WTC11 (cell line): ENCODE measurements at regions not wholly inside any gene's neighbourhood (a gene's known extent, or its start where the extent isn't known, plus 50 kb on each side); places are given as distances from the start of the nearest gene placed in this dataset.

Experiments used
- ATAC-seq: fragments of 200-7000 bp; cut with Tn5 transposase; 2 replicates; pipeline ENCODE4 v1.10.0; 2021; ENCODE audit warnings: mild to moderate bottlenecking, moderate library complexity
- CTCF ChIA-PET: fragments of 300-600 bp; sonication (Branson Sonifier 250); formaldehyde crosslinking; loops from one replicate; lab custom pipeline; 2021; ENCODE audit warnings: antibody characterized with exemption; lab: Charles Lee
- POLR2A ChIA-PET: fragments of 350-600 bp; sonication (Branson Sonifier 250); formaldehyde crosslinking; loops from one replicate; lab custom pipeline; 2021; ENCODE audit warnings: antibody characterized with exemption; lab: Charles Lee
- DNase-seq: peaks from one replicate; pipeline ENCODE4 v3.0.0; 2021; ENCODE audit warnings: low spot score
- H3K27ac Mint-ChIP-seq: 2 replicates; pipeline ENCODE4 v1.8.0; 2021; ENCODE audit warnings: mixed read lengths
- H3K27me3 Mint-ChIP-seq: 2 replicates; pipeline ENCODE4 v1.8.0; 2021; ENCODE audit warnings: low read depth, mild to moderate bottlenecking, moderate library complexity, mixed read lengths
- H3K36me3 Mint-ChIP-seq: 2 replicates; pipeline ENCODE4 v1.8.0; 2021; ENCODE audit warnings: mixed read lengths
- H3K4me1 Mint-ChIP-seq: 2 replicates; pipeline ENCODE4 v1.8.0; 2022; ENCODE audit warnings: mixed read lengths
- H3K4me3 Mint-ChIP-seq: 2 replicates; pipeline ENCODE4 v1.8.0; 2021; ENCODE audit warnings: mild to moderate bottlenecking, moderate library complexity, mixed read lengths
- H3K9me3 Mint-ChIP-seq: 2 replicates; pipeline ENCODE4 v1.8.0; 2021; ENCODE audit warnings: mixed read lengths
- AR ChIP-seq: fragments of 250-450 bp; sonication (Bioruptor Pico); IDR thresholded peaks from 2 replicates; pipeline ENCODE4 v1.9.0; 2021; ENCODE audit warnings: mild to moderate bottlenecking
- CREB1 ChIP-seq: sonication (generic); formaldehyde crosslinking; IDR thresholded peaks from 2 replicates; pipeline ENCODE4 v1.8.0; 2023; ENCODE audit warnings: mild to moderate bottlenecking, missing genetic modification reagents
- CREM ChIP-seq: sonication (generic); formaldehyde crosslinking; IDR thresholded peaks from 2 replicates; pipeline ENCODE4 v1.8.1; 2022; ENCODE audit warnings: mild to moderate bottlenecking, missing genetic modification reagents, moderate library complexity
- FOXK1 ChIP-seq: sonication (generic); formaldehyde crosslinking; IDR thresholded peaks from 2 replicates; pipeline ENCODE4 v1.8.0; 2022; ENCODE audit warnings: mild to moderate bottlenecking, moderate library complexity, missing genetic modification reagents
- FOXP1 ChIP-seq: sonication (generic); formaldehyde crosslinking; IDR thresholded peaks from 2 replicates; pipeline ENCODE4 v1.8.0; 2022; ENCODE audit warnings: missing genetic modification reagents, mild to moderate bottlenecking, moderate library complexity, borderline replicate concordance
- FOXP4 ChIP-seq: sonication (generic); formaldehyde crosslinking; IDR thresholded peaks from 2 replicates; pipeline ENCODE4 v1.8.0; 2022; ENCODE audit warnings: mild to moderate bottlenecking, missing genetic modification reagents
- JAZF1 ChIP-seq: fragments of 250-450 bp; sonication (Bioruptor Pico); IDR thresholded peaks from 2 replicates; pipeline ENCODE4 v1.9.0; 2021; ENCODE audit warnings: moderate library complexity, mild to moderate bottlenecking, inconsistent platforms
- MAX ChIP-seq: sonication (generic); formaldehyde crosslinking; IDR thresholded peaks from 2 replicates; pipeline ENCODE4 v1.8.0; 2022; ENCODE audit warnings: mild to moderate bottlenecking, missing genetic modification reagents
- MYBL2 ChIP-seq: sonication (generic); formaldehyde crosslinking; IDR thresholded peaks from 2 replicates; pipeline ENCODE4 v1.8.1; 2023; ENCODE audit warnings: mild to moderate bottlenecking, moderate library complexity, missing genetic modification reagents
- NFYB ChIP-seq: sonication (generic); formaldehyde crosslinking; conservative IDR thresholded peaks from 2 replicates; pipeline ENCODE4 v1.8.0; 2022; ENCODE audit warnings: low read depth, missing genetic modification reagents
- PRDM15 ChIP-seq: sonication (generic); formaldehyde crosslinking; IDR thresholded peaks from 2 replicates; pipeline ENCODE4 v1.8.0; 2022; ENCODE audit warnings: missing genetic modification reagents
- RELA ChIP-seq: sonication (generic); formaldehyde crosslinking; IDR thresholded peaks from 2 replicates; pipeline ENCODE4 v1.8.1; 2022; ENCODE audit warnings: missing genetic modification reagents, mild to moderate bottlenecking, borderline replicate concordance
- TCF7 ChIP-seq: sonication (generic); formaldehyde crosslinking; IDR thresholded peaks from 2 replicates; pipeline ENCODE4 v1.8.0; 2022; ENCODE audit warnings: mild to moderate bottlenecking, low read depth, missing genetic modification reagents, moderate library complexity
- ZNF138 ChIP-seq: sonication (generic); formaldehyde crosslinking; conservative IDR thresholded peaks from 2 replicates; pipeline ENCODE4 v1.8.1; 2022; ENCODE audit warnings: mild to moderate bottlenecking, moderate library complexity, missing genetic modification reagents
- ZNF423 ChIP-seq: fragments of 250-450 bp; sonication (Bioruptor Pico); IDR thresholded peaks from 2 replicates; pipeline ENCODE4 v2.1.2; 2022; ENCODE audit warnings: mild to moderate bottlenecking, moderate library complexity
- ZNF671 ChIP-seq: fragments of 250-450 bp; sonication (Bioruptor Pico); IDR thresholded peaks from 2 replicates; pipeline ENCODE4 v1.8.0; 2021; ENCODE audit warnings: mild to moderate bottlenecking
- TF ChIP-seq, protein P1 (sequence below): fragments of 250-450 bp; sonication (Bioruptor Pico); conservative IDR thresholded peaks from 2 replicates; pipeline ENCODE4 v1.9.0; 2021; ENCODE audit warnings: mild to moderate bottlenecking
- TF ChIP-seq, protein P2 (sequence below): sonication (generic); formaldehyde crosslinking; IDR thresholded peaks from 2 replicates; pipeline ENCODE4 v1.8.1; 2023; ENCODE audit warnings: mild to moderate bottlenecking, moderate library complexity, missing genetic modification reagents
- TF ChIP-seq, protein P3 (sequence below): sonication (generic); formaldehyde crosslinking; IDR thresholded peaks from 2 replicates; pipeline ENCODE4 v1.8.0; 2022; ENCODE audit warnings: mild to moderate bottlenecking, missing genetic modification reagents

GRCh38 chr11:19441288-19441687 lies 200.5 kb upstream of the E2F8 start:
- TF ChIP-seq NFYB (CRISPR knock-in tag) (no peak), ZNF138 (no peak), ZNF671 (CRISPR knock-in tag) (no peak), FOXP4 (CRISPR knock-in tag) (no peak), CREM (no peak), PRDM15 (no peak), MAX (CRISPR knock-in tag) (no peak), AR (no peak), TCF7 (CRISPR knock-in tag) (no peak), ZNF423 (CRISPR knock-in tag) (no peak), CREB1 (CRISPR knock-in tag) (no peak), MYBL2 (CRISPR knock-in tag) (no peak), FOXP1 (CRISPR knock-in tag) (no peak), FOXK1 (CRISPR knock-in tag) (no peak), RELA (no peak), JAZF1 (CRISPR knock-in tag) (no peak)
- TF ChIP-seq, protein P1, sequence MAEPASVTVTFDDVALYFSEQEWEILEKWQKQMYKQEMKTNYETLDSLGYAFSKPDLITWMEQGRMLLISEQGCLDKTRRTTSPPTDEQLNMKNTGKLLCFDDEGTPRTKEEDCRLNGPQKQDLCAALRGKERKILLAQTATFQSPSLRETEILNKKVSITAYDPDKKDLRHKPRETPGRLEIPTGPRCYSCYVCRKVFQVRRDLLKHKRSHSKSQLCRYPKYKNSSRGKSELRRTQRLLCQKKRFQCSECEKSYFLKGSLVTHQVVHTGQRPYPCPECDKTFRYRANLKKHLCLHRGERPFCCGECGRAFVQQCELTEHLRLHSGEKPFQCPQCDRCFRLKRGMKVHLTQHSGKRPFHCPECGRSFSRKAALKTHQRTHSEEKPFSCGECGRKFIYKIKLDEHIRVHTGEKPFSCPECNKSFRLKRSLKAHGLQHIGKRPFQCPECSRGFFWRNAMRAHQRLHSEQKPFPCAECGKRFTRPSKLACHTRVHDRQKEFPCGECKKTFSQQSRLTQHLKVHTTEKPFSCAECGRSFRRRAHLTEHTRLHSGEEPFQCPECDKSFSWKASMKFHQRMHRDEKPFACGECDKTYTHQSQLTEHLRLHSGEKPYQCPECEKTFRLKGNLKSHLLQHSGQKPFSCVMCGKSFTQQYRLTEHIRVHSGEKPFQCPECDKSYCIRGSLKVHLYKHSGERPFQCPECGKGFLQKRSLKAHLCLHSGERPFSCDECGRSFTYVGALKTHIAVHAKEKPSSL (CRISPR knock-in tag): no peak
- TF ChIP-seq, protein P2, sequence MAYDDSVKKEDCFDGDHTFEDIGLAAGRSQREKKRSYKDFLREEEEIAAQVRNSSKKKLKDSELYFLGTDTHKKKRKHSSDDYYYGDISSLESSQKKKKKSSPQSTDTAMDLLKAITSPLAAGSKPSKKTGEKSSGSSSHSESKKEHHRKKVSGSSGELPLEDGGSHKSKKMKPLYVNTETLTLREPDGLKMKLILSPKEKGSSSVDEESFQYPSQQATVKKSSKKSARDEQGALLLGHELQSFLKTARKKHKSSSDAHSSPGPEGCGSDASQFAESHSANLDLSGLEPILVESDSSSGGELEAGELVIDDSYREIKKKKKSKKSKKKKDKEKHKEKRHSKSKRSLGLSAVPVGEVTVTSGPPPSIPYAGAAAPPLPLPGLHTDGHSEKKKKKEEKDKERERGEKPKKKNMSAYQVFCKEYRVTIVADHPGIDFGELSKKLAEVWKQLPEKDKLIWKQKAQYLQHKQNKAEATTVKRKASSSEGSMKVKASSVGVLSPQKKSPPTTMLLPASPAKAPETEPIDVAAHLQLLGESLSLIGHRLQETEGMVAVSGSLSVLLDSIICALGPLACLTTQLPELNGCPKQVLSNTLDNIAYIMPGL (CRISPR knock-in tag): no peak
- TF ChIP-seq, protein P3, sequence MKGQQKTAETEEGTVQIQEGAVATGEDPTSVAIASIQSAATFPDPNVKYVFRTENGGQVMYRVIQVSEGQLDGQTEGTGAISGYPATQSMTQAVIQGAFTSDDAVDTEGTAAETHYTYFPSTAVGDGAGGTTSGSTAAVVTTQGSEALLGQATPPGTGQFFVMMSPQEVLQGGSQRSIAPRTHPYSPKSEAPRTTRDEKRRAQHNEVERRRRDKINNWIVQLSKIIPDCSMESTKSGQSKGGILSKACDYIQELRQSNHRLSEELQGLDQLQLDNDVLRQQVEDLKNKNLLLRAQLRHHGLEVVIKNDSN (CRISPR knock-in tag): no peak
- ChIA-PET CTCF (no interaction called here), POLR2A (no interaction called here)
- no peak for DNase-seq
- Mint-ChIP-seq H3K4me1 (no peaks in the 10 kb centered on the region), H3K9me3 (no peaks in the 10 kb centered on the region), H3K27ac (no peak overlapping the region), H3K27me3 (no peaks in the 10 kb centered on the region), H3K36me3 (no peaks in the 10 kb centered on the region), H3K4me3 (no peak overlapping the region)
- ATAC-seq: no peak
